ENCODE measurements at regions not wholly inside any gene's neighbourhood (a gene's known extent, or its start where the extent isn't known, plus 50 kb on each side); places are given as distances from the start of the nearest gene placed in this dataset.

- no peak for TF ChIP-seq ESRRG (CRISPR knock-in tag; IDR thresholded peaks at IDR 0.05)
- no peak for TF ChIP-seq OSR1 (CRISPR knock-in tag; IDR thresholded peaks at IDR 0.05)
- no peak for TF ChIP-seq ZNF565 (CRISPR knock-in tag; conservative IDR thresholded peaks at IDR 0.05; ENCODE audit: low read depth)
- no peak for TF ChIP-seq CREB5 (CRISPR knock-in tag; IDR thresholded peaks at IDR 0.05; ENCODE audit: low read depth)
- no peak for TF ChIP-seq PATZ1 (CRISPR knock-in tag; IDR thresholded peaks at IDR 0.05; ENCODE audit: borderline replicate concordance)
- no peak for TF ChIP-seq ZFP3 (CRISPR knock-in tag; IDR thresholded peaks at IDR 0.05)
- TF ChIP-seq ZFP30 (CRISPR knock-in tag; IDR thresholded peaks at IDR 0.05), result no peak
- TF ChIP-seq BACH2 (CRISPR knock-in tag; IDR thresholded peaks at IDR 0.05; ENCODE audit: borderline replicate concordance), result no peak
- TF ChIP-seq, protein P1, sequence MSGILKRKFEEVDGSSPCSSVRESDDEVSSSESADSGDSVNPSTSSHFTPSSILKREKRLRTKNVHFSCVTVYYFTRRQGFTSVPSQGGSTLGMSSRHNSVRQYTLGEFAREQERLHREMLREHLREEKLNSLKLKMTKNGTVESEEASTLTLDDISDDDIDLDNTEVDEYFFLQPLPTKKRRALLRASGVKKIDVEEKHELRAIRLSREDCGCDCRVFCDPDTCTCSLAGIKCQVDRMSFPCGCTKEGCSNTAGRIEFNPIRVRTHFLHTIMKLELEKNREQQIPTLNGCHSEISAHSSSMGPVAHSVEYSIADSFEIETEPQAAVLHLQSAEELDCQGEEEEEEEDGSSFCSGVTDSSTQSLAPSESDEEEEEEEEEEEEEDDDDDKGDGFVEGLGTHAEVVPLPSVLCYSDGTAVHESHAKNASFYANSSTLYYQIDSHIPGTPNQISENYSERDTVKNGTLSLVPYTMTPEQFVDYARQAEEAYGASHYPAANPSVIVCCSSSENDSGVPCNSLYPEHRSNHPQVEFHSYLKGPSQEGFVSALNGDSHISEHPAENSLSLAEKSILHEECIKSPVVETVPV (CRISPR knock-in tag; IDR thresholded peaks at IDR 0.05), result no peak
- no peak for TF ChIP-seq TSHZ2 (CRISPR knock-in tag; IDR thresholded peaks at IDR 0.05)
- no peak for TF ChIP-seq POU6F1 (CRISPR knock-in tag; IDR thresholded peaks at IDR 0.05; ENCODE audit: borderline replicate concordance, low read depth)
- no peak for TF ChIP-seq ZNF70 (CRISPR knock-in tag; IDR thresholded peaks at IDR 0.05)
- no peak for TF ChIP-seq PPARA (CRISPR knock-in tag; IDR thresholded peaks at IDR 0.05; ENCODE audit: borderline replicate concordance)
These were observed 110.8 kb upstream of the NSMCE3 start for GRCh38 chr15:29380466-29380865.

Measured in SK-N-SH treated with all-trans-retinoic acid at 6 μM for 48 hours (cell line).